Liver (tissue), 8 donors: ENCODE measurements at regions not wholly inside any gene's neighbourhood (a gene's known extent, or its start where the extent isn't known, plus 50 kb on each side); places are given as distances from the start of the nearest gene placed in this dataset.

ENCODE experiments used
- DNase-seq: peaks from one replicate; pipeline ENCODE4 v3.0.0-alpha.2; 2017; ENCODE audit warnings: low spot score
- H3K27ac ChIP-seq, 2 donors: one replicate each; pipeline ENCODE4 v1.7.0; 2013; ENCODE audit warnings: inconsistent platforms in 2 of 2, low read length in 2 of 2, control low read depth in 1 of 2, low read depth in 1 of 2, mild to moderate bottlenecking in 1 of 2
- H3K27me3 ChIP-seq, 4 donors: one replicate each; pipeline versions ENCODE4 v1.6.1 to v1.7.0; 2013; ENCODE audit warnings: low read length in 3 of 4, inconsistent platforms in 1 of 4, mild to moderate bottlenecking in 1 of 4, moderate library complexity in 1 of 4; ENCODE audit not compliant: control insufficient read depth in 4 of 4, insufficient read depth in 4 of 4
- H3K36me3 ChIP-seq, 4 donors: one replicate each; pipeline versions ENCODE4 v1.6.1 to v1.7.0; 2013; ENCODE audit warnings: low read length in 3 of 4, mild to moderate bottlenecking in 3 of 4, low read depth in 1 of 4, moderate library complexity in 1 of 4; ENCODE audit not compliant: control insufficient read depth in 4 of 4, insufficient read depth in 3 of 4
- H3K4me1 ChIP-seq, 4 donors: one replicate each; pipeline versions ENCODE4 v1.6.1 to v1.7.0; 2013; ENCODE audit warnings: low read length in 3 of 4, mild to moderate bottlenecking in 3 of 4, moderate library complexity in 1 of 4; ENCODE audit not compliant: control insufficient read depth in 4 of 4, insufficient read depth in 4 of 4
- H3K4me3 ChIP-seq, 3 donors: one replicate each; pipeline versions ENCODE4 v1.6.1 to v1.7.0; 2013; ENCODE audit warnings: low read length in 3 of 3, control low read depth in 1 of 3, low read depth in 1 of 3, mild to moderate bottlenecking in 1 of 3
- H3K9ac ChIP-seq, 2 donors: one replicate each; pipeline ENCODE4 v1.7.0; 2013; ENCODE audit warnings: low read length in 2 of 2, mild to moderate bottlenecking in 2 of 2, moderate library complexity in 2 of 2, control low read depth in 1 of 2, low read depth in 1 of 2
- H3K9me3 ChIP-seq, 4 donors: one replicate each; pipeline versions ENCODE4 v1.6.1 to v1.7.0; 2013; ENCODE audit warnings: low read length in 3 of 4; ENCODE audit not compliant: control insufficient read depth in 4 of 4
- ATF3 ChIP-seq: IDR thresholded peaks from 2 replicates; pipeline ENCODE4 v1.6.1; 2016; ENCODE audit warnings: antibody characterized with exemption
- CTCF ChIP-seq: fragments of 150-350 bp; IDR thresholded peaks from 2 replicates; pipeline ENCODE4 v1.5.1; 2017; ENCODE audit warnings: improper control_type of control experiment, low read depth, low read length; ENCODE audit not compliant: missing input control
- EGR1 ChIP-seq, 2 donors: IDR thresholded peaks; 2 replicates each; pipeline ENCODE4 v1.6.1; 2016 to 2018; ENCODE audit warnings: antibody characterized with exemption in 2 of 2, low read depth in 2 of 2
- FOXA1 ChIP-seq: IDR thresholded peaks from 2 replicates; pipeline ENCODE4 v1.6.1; 2016; ENCODE audit warnings: antibody characterized with exemption
- FOXA2 ChIP-seq: IDR thresholded peaks from 2 replicates; pipeline ENCODE4 v1.6.1; 2016; ENCODE audit warnings: antibody characterized with exemption
- GABPA ChIP-seq, 2 donors: IDR thresholded peaks in 1 of 2; conservative IDR thresholded peaks in 1 of 2; 2 replicates each; pipeline ENCODE4 v1.6.1; 2016; ENCODE audit warnings: antibody characterized with exemption in 2 of 2, mild to moderate bottlenecking in 1 of 2, moderate library complexity in 1 of 2
- HNF4A ChIP-seq, 2 donors: conservative IDR thresholded peaks; 2 replicates each; pipeline ENCODE4 v1.6.1; 2016; ENCODE audit warnings: antibody characterized with exemption in 2 of 2, mild to moderate bottlenecking in 2 of 2
- HNF4G ChIP-seq: IDR thresholded peaks from 2 replicates; pipeline ENCODE4 v1.6.1; 2016; ENCODE audit warnings: antibody characterized with exemption
- JUND ChIP-seq, 2 donors: IDR thresholded peaks; 2 replicates each; pipeline ENCODE4 v1.6.1; 2016; ENCODE audit warnings: antibody characterized with exemption in 2 of 2
- MAX ChIP-seq: IDR thresholded peaks from 2 replicates; pipeline ENCODE4 v1.6.1; 2016; ENCODE audit warnings: antibody characterized with exemption
- NR2F2 ChIP-seq: IDR thresholded peaks from 2 replicates; pipeline ENCODE4 v1.6.1; 2016; ENCODE audit warnings: antibody characterized with exemption
- RXRA ChIP-seq, 2 donors: IDR thresholded peaks; 2 replicates each; pipeline ENCODE4 v1.6.1; 2017 to 2018; ENCODE audit warnings: antibody characterized with exemption in 2 of 2, mild to moderate bottlenecking in 1 of 2
- SP1 ChIP-seq: IDR thresholded peaks from 2 replicates; pipeline ENCODE4 v1.6.1; 2018; ENCODE audit warnings: antibody characterized with exemption, mild to moderate bottlenecking
- TAF1 ChIP-seq: conservative IDR thresholded peaks from 2 replicates; pipeline ENCODE4 v1.6.1; 2016; ENCODE audit warnings: antibody characterized with exemption, mild to moderate bottlenecking
- YY1 ChIP-seq: IDR thresholded peaks from 2 replicates; pipeline ENCODE4 v1.6.1; 2016; ENCODE audit warnings: antibody characterized with exemption, mild to moderate bottlenecking
- ZBTB33 ChIP-seq: IDR thresholded peaks from 2 replicates; pipeline ENCODE4 v1.6.1; 2016; ENCODE audit warnings: antibody characterized with exemption
- WGBS: extraction: QIAGEN DNeasy Blood & Tissue Kit; methylation state at CpG from one replicate; pipeline ENCODE4 v1.1.7; 2013; 5-methylcytosine and 5-hydroxymethylcytosine counted together
- donor health status: healthy.
- donor health status: healthy.
- donor health status: healthy.
- donor health status: healthy.
- donor health status: healthy.

GRCh38 chr9:25225938-25226760, 452.1 kb downstream of the TUSC1 start (continued):
- TF ChIP-seq FOXA1 (no peak), NR2F2 (no peak), TAF1 (no peak), YY1 (no peak), ZBTB33 (no peak), HNF4G (no peak), RXRA (IDR thresholded peaks at IDR 0.05) (no peak), GABPA (IDR thresholded peaks at IDR 0.05 in 1 of 2, conservative IDR thresholded peaks at IDR 0.05 in 1 of 2) (no peak)

- 81% methylated on average over 2 of the region's 2 CpGs for WGBS
- TF ChIP-seq RXRA (IDR thresholded peaks at IDR 0.05) (no peak), JUND (IDR thresholded peaks at IDR 0.05) (no peak), FOXA1 (no peak), NR2F2 (no peak), FOXA2 (no peak), HNF4G (no peak), ATF3 (no peak), TAF1 (no peak), GABPA (IDR thresholded peaks at IDR 0.05 in 1 of 2, conservative IDR thresholded peaks at IDR 0.05 in 1 of 2) (no peak), SP1 (no peak), MAX (no peak), CTCF (no peak), HNF4A (conservative IDR thresholded peaks at IDR 0.05) (no peak)
Observed at GRCh38 chr9:25224996-25225395, 453.2 kb downstream of the TUSC1 start.

GRCh38 chr9:25224309-25224708, 453.9 kb downstream of the TUSC1 start:
- DNase-seq = no peak
- H3K4me3 ChIP-seq = no peak overlapping the region
- no peak for TF ChIP-seq JUND (IDR thresholded peaks at IDR 0.05)
- no peak for TF ChIP-seq SP1
- no peak for TF ChIP-seq EGR1 (IDR thresholded peaks at IDR 0.05; ENCODE audit: low read depth in 2 of 2)
- TF ChIP-seq CTCF = no peak
- no peak for TF ChIP-seq ATF3
- 72% methylated on average over 2 of the region's 2 CpGs for WGBS
- H3K27ac ChIP-seq = no peak overlapping the region
- H3K4me1 ChIP-seq = no peaks in the 10 kb centered on the region
- no peak overlapping the region for H3K9ac ChIP-seq
- H3K9me3 ChIP-seq = peaks cover 0 to 6% (median 0%) of the 10 kb centered on the region in 4 donors
- H3K27me3 ChIP-seq = no peaks in the 10 kb centered on the region
- no peaks in the 10 kb centered on the region for H3K36me3 ChIP-seq

More at GRCh38 chr9:25224996-25225395, 453.2 kb downstream of the TUSC1 start:
- Histone ChIP-seq H3K36me3 (no peaks in the 10 kb centered on the region), H3K27ac (no peak overlapping the region), H3K9ac (no peak overlapping the region), H3K4me3 (no peak overlapping the region), H3K9me3 (peaks cover 0 to 6% (median 0%) of the 10 kb centered on the region in 4 donors), H3K27me3 (no peaks in the 10 kb centered on the region), H3K4me1 (no peaks in the 10 kb centered on the region)
- no peak for DNase-seq
